Nephron (organoid): ENCODE measurements at regions not wholly inside any gene's neighbourhood (a gene's known extent, or its start where the extent isn't known, plus 50 kb on each side); places are given as distances from the start of the nearest gene placed in this dataset.

ENCODE experiments used
- H3K27ac Mint-ChIP-seq, 3 experiments: 2 replicates each; pipeline ENCODE4 v1.8.0; 2020; ENCODE audit warnings: mixed read lengths in 3 of 3, mild to moderate bottlenecking in 2 of 3, moderate library complexity in 1 of 3
- H3K27me3 Mint-ChIP-seq: 2 replicates; pipeline ENCODE4 v1.8.0; 2021; ENCODE audit warnings: low read depth, mild to moderate bottlenecking, moderate library complexity, mixed read lengths
- H3K36me3 Mint-ChIP-seq: 2 replicates; pipeline ENCODE4 v1.8.0; 2020; ENCODE audit warnings: low read depth, mixed read lengths
- H3K4me1 Mint-ChIP-seq: 2 replicates; pipeline ENCODE4 v1.8.0; 2020; ENCODE audit warnings: mixed read lengths
- H3K4me3 Mint-ChIP-seq, 3 experiments: 2 replicates each; pipeline ENCODE4 v1.8.0; 2020; ENCODE audit warnings: mild to moderate bottlenecking in 3 of 3, mixed read lengths in 3 of 3, moderate library complexity in 2 of 3
- H3K9me3 Mint-ChIP-seq: 2 replicates; pipeline ENCODE4 v1.8.0; 2020; ENCODE audit warnings: mixed read lengths
- CTCF ChIP-seq, 3 experiments: fragments of 200-600 bp; sonication (generic); IDR thresholded peaks; one replicate each; pipeline ENCODE4 v1.5.0; 2021; ENCODE audit warnings: antibody characterized with exemption in 3 of 3; ENCODE audit not compliant: unreplicated experiment in 3 of 3

GRCh38 chr14:32015166-32015565 is 61.9 kb upstream of the ARHGAP5 start:
- no peak overlapping the region for H3K27ac Mint-ChIP-seq
- peaks cover 24% of the 10 kb centered on the region for H3K4me1 Mint-ChIP-seq
- no peaks in the 10 kb centered on the region for H3K9me3 Mint-ChIP-seq
- H3K4me3 Mint-ChIP-seq, result no peak overlapping the region
- H3K36me3 Mint-ChIP-seq, result no peaks in the 10 kb centered on the region
- TF ChIP-seq CTCF (IDR thresholded peaks at IDR 0.05; ENCODE audit: unreplicated experiment in 3 of 3), result no peak
- peaks cover 5% of the 10 kb centered on the region for H3K27me3 Mint-ChIP-seq

GRCh38 chr14:32017587-32017986 is 59.5 kb upstream of the ARHGAP5 start:
- no peak for TF ChIP-seq CTCF (IDR thresholded peaks at IDR 0.05; ENCODE audit: unreplicated experiment in 3 of 3)
- H3K27me3 Mint-ChIP-seq, result peaks cover 5% of the 10 kb centered on the region
- H3K4me1 Mint-ChIP-seq, result peaks cover 20% of the 10 kb centered on the region
- no peaks in the 10 kb centered on the region for H3K9me3 Mint-ChIP-seq
- H3K27ac Mint-ChIP-seq, result no peak overlapping the region
- no peak overlapping the region for H3K4me3 Mint-ChIP-seq
- no peaks in the 10 kb centered on the region for H3K36me3 Mint-ChIP-seq

GRCh38 chr14:32018391-32019092 is 58.6 kb upstream of the ARHGAP5 start:
- Mint-ChIP-seq H3K9me3 (no peaks in the 10 kb centered on the region), H3K27ac (peak overlapping the region in 1 of 3 experiments; percentile 38), H3K27me3 (no peaks in the 10 kb centered on the region), H3K36me3 (no peaks in the 10 kb centered on the region), H3K4me1 (peaks cover 20% of the 10 kb centered on the region), H3K4me3 (no peak overlapping the region)
- no peak for TF ChIP-seq CTCF (IDR thresholded peaks at IDR 0.05; ENCODE audit: unreplicated experiment in 3 of 3)

- no peak overlapping the region for H3K4me3 Mint-ChIP-seq
- peaks cover 14% of the 10 kb centered on the region for H3K4me1 Mint-ChIP-seq
- no peaks in the 10 kb centered on the region for H3K9me3 Mint-ChIP-seq
- H3K27ac Mint-ChIP-seq, result peak overlapping the region; percentile 17 to 72 (median 38)
- H3K36me3 Mint-ChIP-seq, result no peaks in the 10 kb centered on the region
- H3K27me3 Mint-ChIP-seq, result no peaks in the 10 kb centered on the region
- TF ChIP-seq CTCF (IDR thresholded peaks at IDR 0.05; ENCODE audit: unreplicated experiment in 3 of 3), result no peak
Measured at GRCh38 chr14:32019276-32019675, 57.8 kb upstream of the ARHGAP5 start.

GRCh38 chr14:32020882-32021281 is 56.2 kb upstream of the ARHGAP5 start:
- H3K4me1 Mint-ChIP-seq, result peaks cover 14% of the 10 kb centered on the region
- no peaks in the 10 kb centered on the region for H3K9me3 Mint-ChIP-seq
- no peak overlapping the region for H3K27ac Mint-ChIP-seq
- no peak overlapping the region for H3K4me3 Mint-ChIP-seq
- TF ChIP-seq CTCF (IDR thresholded peaks at IDR 0.05; ENCODE audit: unreplicated experiment in 3 of 3), result no peak
- peaks cover 3% of the 10 kb centered on the region for H3K27me3 Mint-ChIP-seq
- no peaks in the 10 kb centered on the region for H3K36me3 Mint-ChIP-seq

GRCh38 chr14:32021341-32021740 is 55.8 kb upstream of the ARHGAP5 start:
- no peak for TF ChIP-seq CTCF (IDR thresholded peaks at IDR 0.05; ENCODE audit: unreplicated experiment in 3 of 3)
- Mint-ChIP-seq H3K4me3 (no peak overlapping the region), H3K9me3 (no peaks in the 10 kb centered on the region), H3K27me3 (peaks cover 3% of the 10 kb centered on the region), H3K4me1 (peaks cover 14% of the 10 kb centered on the region), H3K36me3 (no peaks in the 10 kb centered on the region), H3K27ac (no peak overlapping the region)
